ENCODE measurements at regions not wholly inside any gene's neighbourhood (a gene's known extent, or its start where the extent isn't known, plus 50 kb on each side); places are given as distances from the start of the nearest gene placed in this dataset.
A peak's percentile ranks its signal among the peaks of the same experiment; 100 is the strongest.

GRCh38 chr1:199875337-199875736 is 152.2 kb upstream of the NR5A2 start:
- Histone ChIP-seq H3K9me3 (no peaks in the 10 kb centered on the region), H3K4me1 (no peaks in the 10 kb centered on the region), H3K27ac (no peak overlapping the region), H3K36me3 (no peaks in the 10 kb centered on the region), H3K27me3 (no peaks in the 10 kb centered on the region), H3K4me3 (no peak overlapping the region)
- DNase-seq (no peak), ATAC-seq (no peak)
- intact Hi-C loops (cut with DNase I) = no loop called here
- no peak for TF ChIP-seq CTCF (IDR thresholded peaks at IDR 0.05)

DNA sequence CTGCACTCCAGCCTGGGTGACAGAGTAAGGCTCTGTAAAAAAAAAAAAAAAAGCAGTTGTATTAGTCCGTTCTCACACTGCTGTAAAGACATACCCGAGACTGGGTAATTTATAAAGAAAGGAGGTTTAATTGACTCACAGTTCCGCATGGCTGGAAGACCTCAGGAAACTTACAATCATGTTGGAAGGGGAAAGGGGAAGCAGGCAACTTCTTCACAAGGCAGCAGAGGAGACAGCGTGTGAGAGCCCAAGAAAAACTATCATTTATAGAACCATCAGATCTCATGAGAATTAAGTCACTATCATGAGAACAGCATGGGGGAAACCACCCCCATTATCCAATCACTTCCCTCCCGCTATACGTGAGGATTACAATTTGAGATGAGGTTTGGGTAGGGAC is 151.7 kb upstream of the NR5A2 start:
- intact Hi-C loops (cut with DNase I) = no loop called here
- no peak for TF ChIP-seq CTCF (IDR thresholded peaks at IDR 0.05)

DNA sequence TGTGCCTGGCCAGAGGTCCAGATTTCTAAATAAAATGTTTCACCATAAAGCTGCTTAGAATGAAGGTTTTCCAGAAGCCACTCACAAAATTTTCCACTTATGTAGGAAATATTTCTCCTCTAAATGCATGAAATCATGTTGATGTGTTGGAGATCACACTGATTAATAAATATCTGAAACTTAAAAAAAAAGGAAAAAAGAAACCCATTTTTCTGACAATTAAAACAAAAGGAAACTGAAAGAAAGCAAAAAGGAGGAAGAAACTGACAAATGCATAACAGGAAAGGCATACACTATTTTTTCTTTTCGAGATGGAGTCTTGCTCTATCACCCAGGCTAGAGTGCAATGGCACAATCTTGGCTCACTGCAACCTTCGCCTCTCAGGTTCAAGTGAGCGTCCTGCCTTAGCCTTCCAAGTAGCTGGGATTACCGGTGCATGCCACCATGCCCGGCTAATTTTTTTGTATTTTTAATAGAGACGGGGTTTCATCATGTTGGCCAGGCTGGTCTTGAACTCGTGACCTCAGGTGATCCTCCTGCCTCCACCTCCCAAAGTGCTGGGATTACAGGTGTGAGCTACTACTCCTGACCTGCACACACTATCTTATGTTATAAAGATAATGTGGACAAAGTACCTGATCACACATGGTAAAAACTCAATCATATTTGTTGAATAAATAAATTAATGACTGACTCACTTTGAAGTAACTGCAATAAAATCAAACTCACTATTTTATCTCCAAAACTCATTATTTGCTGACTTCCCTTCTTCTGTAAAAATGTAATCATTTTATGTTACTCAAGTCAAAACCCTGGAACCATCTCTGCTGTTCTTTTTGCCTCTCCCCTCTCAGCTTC is 149.8 kb upstream of the NR5A2 start:
- TF ChIP-seq CTCF (IDR thresholded peaks at IDR 0.05) = no peak
- no peak for DNase-seq
- no peaks in the 10 kb centered on the region for H3K27me3 ChIP-seq
- H3K36me3 ChIP-seq = no peaks in the 10 kb centered on the region
- H3K9me3 ChIP-seq = no peaks in the 10 kb centered on the region
- H3K27ac ChIP-seq = no peak overlapping the region
- H3K4me3 ChIP-seq = no peak overlapping the region
- no peak for ATAC-seq
- intact Hi-C loops (cut with DNase I) = no loop called here
- no peaks in the 10 kb centered on the region for H3K4me1 ChIP-seq

More for the DNA sequence above, 151.7 kb upstream of the NR5A2 start:
- Histone ChIP-seq H3K36me3 (no peaks in the 10 kb centered on the region), H3K27me3 (no peaks in the 10 kb centered on the region), H3K4me1 (no peaks in the 10 kb centered on the region), H3K9me3 (no peaks in the 10 kb centered on the region), H3K27ac (no peak overlapping the region), H3K4me3 (no peak overlapping the region)
- ATAC-seq = no peak
- DNase-seq = no peak

GRCh38 chr1:199878823-199879222 is 148.7 kb upstream of the NR5A2 start:
- no peak overlapping the region for H3K27ac ChIP-seq
- H3K4me1 ChIP-seq = no peaks in the 10 kb centered on the region
- intact Hi-C loops (cut with DNase I) = no loop called here
- H3K36me3 ChIP-seq = no peaks in the 10 kb centered on the region
- DNase-seq = no peak
- H3K9me3 ChIP-seq = no peaks in the 10 kb centered on the region
- TF ChIP-seq CTCF (IDR thresholded peaks at IDR 0.05) = no peak
- peak; percentile 69 for ATAC-seq
- no peak overlapping the region for H3K4me3 ChIP-seq
- no peaks in the 10 kb centered on the region for H3K27me3 ChIP-seq

GRCh38 chr1:199898654-199899053 is 128.9 kb upstream of the NR5A2 start:
- Histone ChIP-seq H3K36me3 (no peaks in the 10 kb centered on the region), H3K4me3 (no peak overlapping the region), H3K9me3 (no peaks in the 10 kb centered on the region), H3K4me1 (no peaks in the 10 kb centered on the region), H3K27ac (no peak overlapping the region), H3K27me3 (no peaks in the 10 kb centered on the region)
- DNase-seq (no peak), ATAC-seq (peak; percentile 22)
- no peak for TF ChIP-seq CTCF (IDR thresholded peaks at IDR 0.05)
- intact Hi-C loops (cut with DNase I) = no loop called here

Measured in upper lobe of right lung (tissue), 1 donor.